Natural killer cell (primary cell): ENCODE measurements at regions not wholly inside any gene's neighbourhood (a gene's known extent, or its start where the extent isn't known, plus 50 kb on each side); places are given as distances from the start of the nearest gene placed in this dataset.

ENCODE experiments used
- ATAC-seq, 3 donors: fragments of 150-1000 bp in 2 of 3; fragments of 200-7000 bp in 1 of 3; cut with Tn5 transposase; 1 replicate in 1 of 3; 2 replicates in 2 of 3; pipeline ENCODE4 v1.10.0; 2021; ENCODE audit warnings: mild to moderate bottlenecking in 2 of 3, moderate library complexity in 2 of 3
- DNase-seq, 2 donors: peaks; one replicate each; pipeline versions ENCODE4 v3.0.0 to v3.0.0-alpha.2; 2013 to 2021; ENCODE audit warnings: mixed read lengths in 1 of 2
- H3K27ac ChIP-seq: one replicate; pipeline ENCODE4 v1.5.1; 2013; ENCODE audit warnings: mild to moderate bottlenecking, low read length
- H3K27me3 ChIP-seq: one replicate; pipeline ENCODE4 v1.6.1; 2013; ENCODE audit warnings: low read length; ENCODE audit not compliant: control insufficient read depth, insufficient read depth
- H3K36me3 ChIP-seq: one replicate; pipeline ENCODE4 v1.6.1; 2013; ENCODE audit warnings: low read length; ENCODE audit not compliant: control insufficient read depth, insufficient read depth
- H3K4me1 ChIP-seq: one replicate; pipeline ENCODE4 v1.6.1; 2013; ENCODE audit warnings: low read length; ENCODE audit not compliant: control insufficient read depth, insufficient read depth
- H3K4me3 ChIP-seq: one replicate; pipeline ENCODE4 v1.5.1; 2013; ENCODE audit warnings: low read length
- H3K9me3 ChIP-seq: one replicate; pipeline ENCODE4 v1.6.1; 2013; ENCODE audit warnings: low read length; ENCODE audit not compliant: control insufficient read depth, insufficient read depth
- H3K27ac Mint-ChIP-seq, 2 donors: one replicate each; pipeline ENCODE4 v1.8.0; 2022; ENCODE audit warnings: mild to moderate bottlenecking in 2 of 2, mixed read lengths in 2 of 2, moderate library complexity in 1 of 2
- H3K27me3 Mint-ChIP-seq, 2 donors: one replicate each; pipeline ENCODE4 v1.8.0; 2022; ENCODE audit warnings: low read depth in 2 of 2, mixed read lengths in 2 of 2
- H3K36me3 Mint-ChIP-seq: one replicate; pipeline ENCODE4 v1.8.0; 2022; ENCODE audit warnings: mixed read lengths
- H3K4me1 Mint-ChIP-seq, 2 donors: one replicate each; pipeline ENCODE4 v1.8.0; 2022; ENCODE audit warnings: mixed read lengths in 2 of 2
- H3K4me3 Mint-ChIP-seq: one replicate; pipeline ENCODE4 v1.8.0; 2022; ENCODE audit warnings: mild to moderate bottlenecking, moderate library complexity, mixed read lengths
- H3K9me3 Mint-ChIP-seq, 2 donors: one replicate each; pipeline ENCODE4 v1.8.0; 2022; ENCODE audit warnings: mixed read lengths in 2 of 2
- CTCF ChIP-seq: fragments of 200-600 bp; IDR thresholded peaks from one replicate; pipeline ENCODE4 v1.8.0; 2022; ENCODE audit warnings: antibody characterized with exemption
- WGBS: methylation state at CpG from one replicate; pipeline ENCODE4 v1.1.7; 2013; ENCODE audit warnings: missing lambda C conversion rate; ENCODE audit not compliant: insufficient coverage; 5-methylcytosine and 5-hydroxymethylcytosine counted together
- intact Hi-C: fragments of 100-400 bp; cut with micrococcal nuclease; formaldehyde crosslinking; loops from one replicate; pipeline ENCODE4 v1.14.2; 2022

- no peak overlapping the region for H3K4me3 Mint-ChIP-seq
- peaks cover 4 to 5% of the 10 kb centered on the region in 2 donors for H3K9me3 Mint-ChIP-seq
- Histone ChIP-seq H3K4me1 (no peaks in the 10 kb centered on the region), H3K27me3 (no peaks in the 10 kb centered on the region), H3K9me3 (no peaks in the 10 kb centered on the region), H3K27ac (no peak overlapping the region), H3K4me3 (no peak overlapping the region), H3K36me3 (no peaks in the 10 kb centered on the region)
- H3K27me3 Mint-ChIP-seq: no peaks in the 10 kb centered on the region
- intact Hi-C loops: no loop called here
- H3K27ac Mint-ChIP-seq: no peak overlapping the region
- H3K4me1 Mint-ChIP-seq: no peaks in the 10 kb centered on the region
- H3K36me3 Mint-ChIP-seq: no peaks in the 10 kb centered on the region
- no peak for ATAC-seq
- no peak for TF ChIP-seq CTCF
- WGBS: 84% methylated on average over 6 of the region's 6 CpGs
- no peak for DNase-seq
These were observed 53.3 kb upstream of the DCC start for GRCh38 chr18:52286675-52287074.

GRCh38 chr18:52287151-52287550, 52.8 kb upstream of the DCC start:
- no peak overlapping the region for H3K27ac Mint-ChIP-seq
- 29% methylated on average over 1 of the region's 1 CpG for WGBS
- no peak for ATAC-seq

GRCh38 chr18:52288403-52289004, 51.5 kb upstream of the DCC start:
- peak in 1 of 2 donors; percentile 2 for DNase-seq
- Mint-ChIP-seq H3K4me1 (no peaks in the 10 kb centered on the region), H3K27me3 (no peaks in the 10 kb centered on the region), H3K27ac (no peak overlapping the region), H3K36me3 (no peaks in the 10 kb centered on the region), H3K4me3 (no peak overlapping the region), H3K9me3 (peaks cover 3 to 4% of the 10 kb centered on the region in 2 donors)
- no peaks in the 10 kb centered on the region for H3K36me3 ChIP-seq
- no peaks in the 10 kb centered on the region for H3K9me3 ChIP-seq
- no peak for ATAC-seq
- no peaks in the 10 kb centered on the region for H3K27me3 ChIP-seq
- no peaks in the 10 kb centered on the region for H3K4me1 ChIP-seq
- intact Hi-C loops: no loop called here
- 50% methylated on average over 5 of the region's 7 CpGs for WGBS
- TF ChIP-seq CTCF: no peak
- no peak overlapping the region for H3K27ac ChIP-seq
- no peak overlapping the region for H3K4me3 ChIP-seq

More at GRCh38 chr18:52287151-52287550, 52.8 kb upstream of the DCC start:
- Mint-ChIP-seq H3K4me3 (no peak overlapping the region), H3K4me1 (no peaks in the 10 kb centered on the region), H3K36me3 (no peaks in the 10 kb centered on the region), H3K27me3 (no peaks in the 10 kb centered on the region), H3K9me3 (peaks cover 3 to 4% of the 10 kb centered on the region in 2 donors)
- Histone ChIP-seq H3K4me1 (no peaks in the 10 kb centered on the region), H3K4me3 (no peak overlapping the region), H3K36me3 (no peaks in the 10 kb centered on the region), H3K27ac (no peak overlapping the region), H3K27me3 (no peaks in the 10 kb centered on the region), H3K9me3 (no peaks in the 10 kb centered on the region)
- intact Hi-C loops: no loop called here
- no peak for TF ChIP-seq CTCF
- no peak for DNase-seq

- 60% methylated on average over 1 of the region's 1 CpG for WGBS
- Histone ChIP-seq H3K36me3 (no peaks in the 10 kb centered on the region), H3K27me3 (no peaks in the 10 kb centered on the region), H3K4me3 (no peak overlapping the region), H3K4me1 (no peaks in the 10 kb centered on the region), H3K27ac (no peak overlapping the region), H3K9me3 (no peaks in the 10 kb centered on the region)
- Mint-ChIP-seq H3K27ac (no peak overlapping the region), H3K9me3 (peaks cover 3 to 4% of the 10 kb centered on the region in 2 donors), H3K4me3 (no peak overlapping the region), H3K4me1 (no peaks in the 10 kb centered on the region), H3K36me3 (no peaks in the 10 kb centered on the region), H3K27me3 (no peaks in the 10 kb centered on the region)
- intact Hi-C loops: no loop called here
- no peak for TF ChIP-seq CTCF
- DNase-seq (no peak), ATAC-seq (no peak)
These were observed 50.6 kb upstream of the DCC start for GRCh38 chr18:52289392-52289791.
